ENCODE measurements at regions not wholly inside any gene's neighbourhood (a gene's known extent, or its start where the extent isn't known, plus 50 kb on each side); places are given as distances from the start of the nearest gene placed in this dataset.
A peak's percentile ranks its signal among the peaks of the same experiment; 100 is the strongest.

DNA sequence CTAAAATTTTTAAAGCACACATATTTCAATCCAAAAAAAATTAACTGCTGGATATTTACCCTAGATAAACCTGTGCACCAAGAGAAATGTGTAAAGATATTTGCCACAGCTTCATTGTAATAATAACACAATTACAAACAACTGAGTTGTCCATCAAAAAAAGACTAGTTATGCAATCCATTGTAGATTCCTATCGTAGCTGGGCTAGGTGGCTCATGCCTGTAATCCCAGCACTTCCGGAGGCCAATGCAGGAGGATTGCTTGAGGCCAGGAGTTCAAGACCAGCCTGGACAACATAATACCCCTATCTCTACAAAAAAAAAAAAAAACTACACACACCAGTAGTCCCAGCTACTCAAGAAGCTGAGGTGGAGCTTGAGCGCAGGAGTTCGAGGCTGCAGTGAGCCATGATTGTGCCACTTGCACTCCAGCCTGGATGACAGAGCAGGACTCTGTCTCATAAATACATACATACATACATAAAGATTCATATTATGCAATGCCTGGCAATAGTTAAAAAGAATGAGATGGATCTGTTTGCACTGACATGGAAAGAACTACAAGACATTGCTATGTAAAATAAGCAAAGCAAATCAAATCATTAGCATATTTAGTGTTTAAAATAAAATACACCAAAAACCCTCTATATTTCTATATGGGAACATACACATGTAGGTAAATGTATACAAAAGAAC, 56.5 kb upstream of the CCDC28A start:
- no peak for FAIRE-seq
- no peaks in the 10 kb centered on the region for H3K27me3 Mint-ChIP-seq (ENCODE audit: low read depth, unreplicated experiment)
- H3K4me1 Mint-ChIP-seq (ENCODE audit: low read depth, unreplicated experiment), result peaks cover 2% of the 10 kb centered on the region
- Histone ChIP-seq H4K20me1 (ENCODE audit: insufficient read depth, low read length) (no peaks in the 10 kb centered on the region), H3K9ac (ENCODE audit: low read length) (no peak overlapping the region), H3K79me2 (ENCODE audit: insufficient read depth, low read length) (no peaks in the 10 kb centered on the region), H3K27ac (ENCODE audit: low read depth, low read length) (no peak overlapping the region), H3K9me3 (ENCODE audit: insufficient read depth, low read depth, low read length) (no peaks in the 10 kb centered on the region), H3K36me3 (ENCODE audit: insufficient read depth, low read length) (no peaks in the 10 kb centered on the region), H3K4me1 (ENCODE audit: insufficient read depth, low read length) (no peaks in the 10 kb centered on the region), H3K4me3 (ENCODE audit: insufficient read depth, low read depth, low read length) (no peak overlapping the region), H3K4me2 (ENCODE audit: low read length) (no peak overlapping the region), H3K27me3 (ENCODE audit: insufficient read depth, low read length) (no peaks in the 10 kb centered on the region), H2AFZ (ENCODE audit: low read depth, low read length) (no peak overlapping the region)
- H3K9me3 Mint-ChIP-seq (ENCODE audit: unreplicated experiment), result peaks cover 7% of the 10 kb centered on the region
- no peak overlapping the region for H3K4me3 Mint-ChIP-seq (ENCODE audit: unreplicated experiment)
- no peak overlapping the region for H3K27ac Mint-ChIP-seq (ENCODE audit: unreplicated experiment)
- no peak for DNase-seq (ENCODE audit: low read depth)
- no peaks in the 10 kb centered on the region for H3K36me3 Mint-ChIP-seq (ENCODE audit: low read depth, unreplicated experiment)
- TF ChIP-seq, protein P1, sequence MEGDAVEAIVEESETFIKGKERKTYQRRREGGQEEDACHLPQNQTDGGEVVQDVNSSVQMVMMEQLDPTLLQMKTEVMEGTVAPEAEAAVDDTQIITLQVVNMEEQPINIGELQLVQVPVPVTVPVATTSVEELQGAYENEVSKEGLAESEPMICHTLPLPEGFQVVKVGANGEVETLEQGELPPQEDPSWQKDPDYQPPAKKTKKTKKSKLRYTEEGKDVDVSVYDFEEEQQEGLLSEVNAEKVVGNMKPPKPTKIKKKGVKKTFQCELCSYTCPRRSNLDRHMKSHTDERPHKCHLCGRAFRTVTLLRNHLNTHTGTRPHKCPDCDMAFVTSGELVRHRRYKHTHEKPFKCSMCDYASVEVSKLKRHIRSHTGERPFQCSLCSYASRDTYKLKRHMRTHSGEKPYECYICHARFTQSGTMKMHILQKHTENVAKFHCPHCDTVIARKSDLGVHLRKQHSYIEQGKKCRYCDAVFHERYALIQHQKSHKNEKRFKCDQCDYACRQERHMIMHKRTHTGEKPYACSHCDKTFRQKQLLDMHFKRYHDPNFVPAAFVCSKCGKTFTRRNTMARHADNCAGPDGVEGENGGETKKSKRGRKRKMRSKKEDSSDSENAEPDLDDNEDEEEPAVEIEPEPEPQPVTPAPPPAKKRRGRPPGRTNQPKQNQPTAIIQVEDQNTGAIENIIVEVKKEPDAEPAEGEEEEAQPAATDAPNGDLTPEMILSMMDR (IDR thresholded peaks at IDR 0.05; ENCODE audit: insufficient read depth, low read depth, low read length), result no peak
- no peak for TF ChIP-seq EZH2 (IDR thresholded peaks at IDR 0.05; ENCODE audit: insufficient read depth, low read length)

DNA sequence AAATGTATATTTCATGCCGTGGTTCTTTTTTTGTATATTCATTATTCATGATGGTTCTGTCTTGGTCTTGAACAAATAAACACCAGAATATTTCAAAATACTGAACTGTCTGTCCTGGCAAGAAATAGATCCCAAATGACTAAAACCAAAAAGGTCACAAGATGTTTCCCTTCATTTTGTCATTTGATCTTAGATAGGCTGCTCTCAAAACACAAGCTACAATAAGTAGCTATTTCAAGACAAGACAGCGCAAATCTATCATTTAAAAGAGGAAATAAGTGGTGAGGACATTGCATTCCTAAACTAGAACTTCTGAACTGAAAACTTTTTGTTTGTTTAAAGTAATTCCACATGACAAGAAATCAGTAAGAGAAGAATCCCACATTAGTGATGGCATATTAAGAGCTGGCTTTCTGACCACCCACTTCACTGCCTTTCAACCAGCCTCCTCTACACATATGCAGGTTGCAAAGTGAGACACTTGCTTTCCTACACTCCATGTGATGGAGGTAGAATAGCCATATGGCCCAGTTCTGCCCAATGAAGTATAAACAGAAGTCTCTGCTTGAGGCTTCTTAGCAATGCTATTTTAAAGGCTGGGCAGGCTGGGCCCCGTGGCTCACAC, 54.4 kb upstream of the CCDC28A start:
- Histone ChIP-seq H3K4me2 (ENCODE audit: low read length) (no peak overlapping the region), H3K27ac (ENCODE audit: low read depth, low read length) (no peak overlapping the region), H3K79me2 (ENCODE audit: insufficient read depth, low read length) (no peaks in the 10 kb centered on the region), H4K20me1 (ENCODE audit: insufficient read depth, low read length) (no peaks in the 10 kb centered on the region), H3K27me3 (ENCODE audit: insufficient read depth, low read length) (no peaks in the 10 kb centered on the region), H3K9ac (ENCODE audit: low read length) (no peak overlapping the region), H2AFZ (ENCODE audit: low read depth, low read length) (no peak overlapping the region), H3K36me3 (ENCODE audit: insufficient read depth, low read length) (no peaks in the 10 kb centered on the region), H3K4me3 (ENCODE audit: insufficient read depth, low read depth, low read length) (no peak overlapping the region), H3K4me1 (ENCODE audit: insufficient read depth, low read length) (peaks cover 17% of the 10 kb centered on the region), H3K9me3 (ENCODE audit: insufficient read depth, low read depth, low read length) (no peaks in the 10 kb centered on the region)
- Mint-ChIP-seq H3K9me3 (ENCODE audit: unreplicated experiment) (peaks cover 4% of the 10 kb centered on the region), H3K27me3 (ENCODE audit: low read depth, unreplicated experiment) (no peaks in the 10 kb centered on the region), H3K27ac (ENCODE audit: unreplicated experiment) (no peak overlapping the region), H3K36me3 (ENCODE audit: low read depth, unreplicated experiment) (no peaks in the 10 kb centered on the region), H3K4me1 (ENCODE audit: low read depth, unreplicated experiment) (peaks cover 17% of the 10 kb centered on the region), H3K4me3 (ENCODE audit: unreplicated experiment) (no peak overlapping the region)
- DNase-seq (ENCODE audit: low read depth) (peak; percentile 47), FAIRE-seq (no peak)
- no peak for TF ChIP-seq EZH2 (IDR thresholded peaks at IDR 0.05; ENCODE audit: insufficient read depth, low read length)
- TF ChIP-seq, protein P1 (IDR thresholded peaks at IDR 0.05; ENCODE audit: insufficient read depth, low read depth, low read length), result no peak

DNA sequence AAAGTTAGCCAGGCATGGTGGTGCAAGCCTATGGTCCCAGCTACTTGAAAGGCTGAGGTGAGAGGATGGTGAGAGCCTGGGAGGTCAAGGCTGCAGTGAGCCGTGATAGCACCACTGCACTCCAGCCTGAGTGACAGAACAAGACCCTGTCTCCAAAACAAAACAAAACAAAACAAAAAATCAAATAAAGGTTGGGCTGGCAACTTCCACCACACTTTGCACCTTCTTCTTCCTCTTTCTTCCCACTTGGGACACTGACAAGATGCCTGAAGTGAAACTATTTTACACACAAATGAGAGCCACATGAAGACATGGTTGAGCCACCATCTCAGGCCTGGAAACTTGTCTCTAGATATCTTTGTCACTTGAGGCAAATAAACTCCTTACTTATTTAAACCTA, 53.8 kb upstream of the CCDC28A start:
- Mint-ChIP-seq H3K27ac (ENCODE audit: unreplicated experiment) (no peak overlapping the region), H3K9me3 (ENCODE audit: unreplicated experiment) (peaks cover 4% of the 10 kb centered on the region), H3K4me3 (ENCODE audit: unreplicated experiment) (no peak overlapping the region), H3K4me1 (ENCODE audit: low read depth, unreplicated experiment) (peaks cover 18% of the 10 kb centered on the region), H3K36me3 (ENCODE audit: low read depth, unreplicated experiment) (no peaks in the 10 kb centered on the region), H3K27me3 (ENCODE audit: low read depth, unreplicated experiment) (no peaks in the 10 kb centered on the region)
- H3K36me3 ChIP-seq (ENCODE audit: insufficient read depth, low read length), result no peaks in the 10 kb centered on the region
- H3K4me2 ChIP-seq (ENCODE audit: low read length), result no peak overlapping the region
- no peaks in the 10 kb centered on the region for H4K20me1 ChIP-seq (ENCODE audit: insufficient read depth, low read length)
- FAIRE-seq (no peak), DNase-seq (ENCODE audit: low read depth) (no peak)
- no peak overlapping the region for H2AFZ ChIP-seq (ENCODE audit: low read depth, low read length)
- no peaks in the 10 kb centered on the region for H3K9me3 ChIP-seq (ENCODE audit: insufficient read depth, low read depth, low read length)
- H3K79me2 ChIP-seq (ENCODE audit: insufficient read depth, low read length), result no peaks in the 10 kb centered on the region
- no peak for TF ChIP-seq EZH2 (IDR thresholded peaks at IDR 0.05; ENCODE audit: insufficient read depth, low read length)
- TF ChIP-seq, protein P1 (IDR thresholded peaks at IDR 0.05; ENCODE audit: insufficient read depth, low read depth, low read length), result no peak
- H3K27me3 ChIP-seq (ENCODE audit: insufficient read depth, low read length), result no peaks in the 10 kb centered on the region
- no peak overlapping the region for H3K4me3 ChIP-seq (ENCODE audit: insufficient read depth, low read depth, low read length)
- H3K27ac ChIP-seq (ENCODE audit: low read depth, low read length), result no peak overlapping the region
- no peak overlapping the region for H3K9ac ChIP-seq (ENCODE audit: low read length)
- peaks cover 18% of the 10 kb centered on the region for H3K4me1 ChIP-seq (ENCODE audit: insufficient read depth, low read length)
